GM19438 (cell line): ENCODE measurements at regions not wholly inside any gene's neighbourhood (a gene's known extent, or its start where the extent isn't known, plus 50 kb on each side); places are given as distances from the start of the nearest gene placed in this dataset.
"Not testable (repeated sequence)": the region's sequence is repeated elsewhere in the genome, so short reads cannot be mapped to it uniquely, and the experiment has no call there.

Experiments used
- ATAC-seq: cut with Tn5 transposase; IDR thresholded peaks from one replicate; pipeline ENCODE4 v1.9.1; 2021; ENCODE audit warnings: low read depth; ENCODE audit not compliant: unreplicated experiment

DNA sequence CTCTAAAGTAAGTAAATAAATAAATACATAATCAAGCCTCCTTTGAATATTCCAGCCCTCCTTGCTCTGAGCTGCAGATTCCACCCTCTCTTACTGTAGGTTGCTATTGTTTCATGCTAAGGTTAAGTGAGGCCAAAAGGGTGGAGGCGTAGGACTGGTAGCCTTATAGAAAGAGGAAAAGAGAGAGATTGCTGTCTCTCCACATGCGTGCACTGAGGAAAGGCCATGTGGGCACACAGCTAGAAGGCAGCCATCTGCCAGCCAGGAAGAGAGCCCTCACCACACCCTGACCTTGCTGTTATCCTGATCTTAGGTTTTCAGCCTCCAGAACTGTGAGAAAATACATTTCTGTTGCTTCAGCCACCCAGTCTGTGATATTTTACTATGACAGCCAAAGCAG, 52.0 kb upstream of the GPCPD1 start:
- no peak for ATAC-seq

- ATAC-seq, result not testable (repeated sequence)
Observed at GRCh38 chr20:5660756-5661155, 50.0 kb upstream of the GPCPD1 start.
